ENCODE measurements at regions not wholly inside any gene's neighbourhood (a gene's known extent, or its start where the extent isn't known, plus 50 kb on each side); places are given as distances from the start of the nearest gene placed in this dataset.
"Not testable (repeated sequence)": the region's sequence is repeated elsewhere in the genome, so short reads cannot be mapped to it uniquely, and the experiment has no call there.

- DNase-seq (ENCODE audit: low read depth, low spot score): no peak
- no peaks in the 10 kb centered on the region for H3K9me3 Mint-ChIP-seq
- no peaks in the 10 kb centered on the region for H3K36me3 Mint-ChIP-seq (ENCODE audit: low read depth)
- TF ChIP-seq CTCF (conservative IDR thresholded peaks at IDR 0.05): no peak
- H3K4me3 Mint-ChIP-seq: no peak overlapping the region
- no peaks in the 10 kb centered on the region for H3K4me1 Mint-ChIP-seq
- H3K27me3 Mint-ChIP-seq (ENCODE audit: low read depth): peaks cover 10% of the 10 kb centered on the region
- H3K27ac Mint-ChIP-seq (ENCODE audit: unreplicated experiment): no peak overlapping the region
Measured at GRCh38 chr14:22379727-22380126, 209.3 kb downstream of the DAD1 start.

GRCh38 chr14:22378181-22378580, 210.8 kb downstream of the DAD1 start:
- Mint-ChIP-seq H3K9me3 (no peaks in the 10 kb centered on the region), H3K36me3 (ENCODE audit: low read depth) (no peaks in the 10 kb centered on the region), H3K4me3 (no peak overlapping the region), H3K27ac (ENCODE audit: unreplicated experiment) (no peak overlapping the region), H3K4me1 (no peaks in the 10 kb centered on the region), H3K27me3 (ENCODE audit: low read depth) (peaks cover 10% of the 10 kb centered on the region)
- TF ChIP-seq CTCF (conservative IDR thresholded peaks at IDR 0.05): no peak
- DNase-seq (ENCODE audit: low read depth, low spot score): no peak

GRCh38 chr14:22375321-22375930, 213.6 kb downstream of the DAD1 start:
- H3K36me3 Mint-ChIP-seq (ENCODE audit: low read depth): no peaks in the 10 kb centered on the region
- H3K9me3 Mint-ChIP-seq: no peaks in the 10 kb centered on the region
- TF ChIP-seq CTCF (conservative IDR thresholded peaks at IDR 0.05): peak; percentile 82
- H3K27ac Mint-ChIP-seq (ENCODE audit: unreplicated experiment): no peak overlapping the region
- peaks cover 23% of the 10 kb centered on the region for H3K27me3 Mint-ChIP-seq (ENCODE audit: low read depth)
- no peak overlapping the region for H3K4me3 Mint-ChIP-seq
- DNase-seq (ENCODE audit: low read depth, low spot score): peak; percentile 21
- no peaks in the 10 kb centered on the region for H3K4me1 Mint-ChIP-seq

GRCh38 chr14:22370084-22370847, 218.8 kb downstream of the DAD1 start:
- peaks cover 10% of the 10 kb centered on the region for H3K9me3 Mint-ChIP-seq
- H3K4me3 Mint-ChIP-seq: no peak overlapping the region
- no peak overlapping the region for H3K27ac Mint-ChIP-seq (ENCODE audit: unreplicated experiment)
- TF ChIP-seq CTCF (conservative IDR thresholded peaks at IDR 0.05): no peak
- no peak for DNase-seq (ENCODE audit: low read depth, low spot score)
- no peaks in the 10 kb centered on the region for H3K4me1 Mint-ChIP-seq
- no peaks in the 10 kb centered on the region for H3K36me3 Mint-ChIP-seq (ENCODE audit: low read depth)
- peaks cover 13% of the 10 kb centered on the region for H3K27me3 Mint-ChIP-seq (ENCODE audit: low read depth)

GRCh38 chr14:22358726-22359125, 230.3 kb downstream of the DAD1 start:
- no peak overlapping the region for H3K27ac Mint-ChIP-seq (ENCODE audit: unreplicated experiment)
- no peaks in the 10 kb centered on the region for H3K36me3 Mint-ChIP-seq (ENCODE audit: low read depth)
- no peaks in the 10 kb centered on the region for H3K4me1 Mint-ChIP-seq
- DNase-seq (ENCODE audit: low read depth, low spot score): no peak
- no peak for TF ChIP-seq CTCF (conservative IDR thresholded peaks at IDR 0.05)
- H3K27me3 Mint-ChIP-seq (ENCODE audit: low read depth): no peaks in the 10 kb centered on the region
- peaks cover 6% of the 10 kb centered on the region for H3K9me3 Mint-ChIP-seq
- H3K4me3 Mint-ChIP-seq: no peak overlapping the region

GRCh38 chr14:22349281-22349680, 239.7 kb downstream of the DAD1 start:
- H3K27ac Mint-ChIP-seq (ENCODE audit: unreplicated experiment); H3K4me1 Mint-ChIP-seq; H3K27me3 Mint-ChIP-seq (ENCODE audit: low read depth); DNase-seq (ENCODE audit: low read depth, low spot score); H3K4me3 Mint-ChIP-seq; H3K36me3 Mint-ChIP-seq (ENCODE audit: low read depth): not testable (repeated sequence)
- peaks cover 14% of the 10 kb centered on the region for H3K9me3 Mint-ChIP-seq

Measured in neural crest cell (in vitro differentiated cells).